ENCODE measurements at regions not wholly inside any gene's neighbourhood (a gene's known extent, or its start where the extent isn't known, plus 50 kb on each side); places are given as distances from the start of the nearest gene placed in this dataset.

- H3K27me3 ChIP-seq (ENCODE audit: control insufficient read depth, low read length) = no peaks in the 10 kb centered on the region
Measured at GRCh38 chr1:193658081-193658480, 471.7 kb upstream of the B3GALT2 start.

GRCh38 chr1:193657552-193657951 is 471.1 kb upstream of the B3GALT2 start:
- Histone ChIP-seq H3K27me3 (ENCODE audit: control insufficient read depth, low read length) (no peaks in the 10 kb centered on the region), H3K27ac (ENCODE audit: low read depth, low read length) (no peak overlapping the region), H3K4me1 (ENCODE audit: control insufficient read depth, low read length) (no peaks in the 10 kb centered on the region), H3K36me3 (ENCODE audit: control insufficient read depth, low read length) (no peaks in the 10 kb centered on the region), H3K9me2 (replicated peaks; ENCODE audit: control insufficient read depth, low read length) (no peaks in the 10 kb centered on the region), H3K79me2 (ENCODE audit: control insufficient read depth, low read length) (no peaks in the 10 kb centered on the region), H4K20me1 (ENCODE audit: control insufficient read depth, insufficient read depth, low read depth, low read length) (no peaks in the 10 kb centered on the region), H3K4me2 (ENCODE audit: low read length) (no peak overlapping the region), H3K9me3 (ENCODE audit: control insufficient read depth, insufficient read depth, low read length) (peaks cover 6% of the 10 kb centered on the region; the same call in 1 of the 2 replicates), H3K4me3 (ENCODE audit: low read length) (no peak overlapping the region), H3F3A (ENCODE audit: control insufficient read depth, insufficient read depth) (no peaks in the 10 kb centered on the region)
- TF ChIP-seq EZH2phosphoT487 (IDR thresholded peaks at IDR 0.05; ENCODE audit: borderline replicate concordance, low read length) (no peak), CTCF (IDR thresholded peaks at IDR 0.05; ENCODE audit: low read depth, low read length, poor library complexity, severe bottlenecking) (no peak)

More at GRCh38 chr1:193658081-193658480, 471.7 kb upstream of the B3GALT2 start:
- Histone ChIP-seq H3F3A (ENCODE audit: control insufficient read depth, insufficient read depth) (no peaks in the 10 kb centered on the region), H3K79me2 (ENCODE audit: control insufficient read depth, low read length) (no peaks in the 10 kb centered on the region), H3K9me2 (replicated peaks; ENCODE audit: control insufficient read depth, low read length) (no peaks in the 10 kb centered on the region), H3K4me3 (ENCODE audit: low read length) (no peak overlapping the region), H3K9me3 (ENCODE audit: control insufficient read depth, insufficient read depth, low read length) (peaks cover 6% of the 10 kb centered on the region; the same call in 1 of the 2 replicates), H3K36me3 (ENCODE audit: control insufficient read depth, low read length) (no peaks in the 10 kb centered on the region), H3K27ac (ENCODE audit: low read depth, low read length) (no peak overlapping the region), H4K20me1 (ENCODE audit: control insufficient read depth, insufficient read depth, low read depth, low read length) (no peaks in the 10 kb centered on the region), H3K4me2 (ENCODE audit: low read length) (no peak overlapping the region), H3K4me1 (ENCODE audit: control insufficient read depth, low read length) (no peaks in the 10 kb centered on the region)
- TF ChIP-seq CTCF (IDR thresholded peaks at IDR 0.05; ENCODE audit: low read depth, low read length, poor library complexity, severe bottlenecking) (no peak), EZH2phosphoT487 (IDR thresholded peaks at IDR 0.05; ENCODE audit: borderline replicate concordance, low read length) (no peak)

- H3K9me3 ChIP-seq (ENCODE audit: control insufficient read depth, insufficient read depth, low read length) = peaks cover 6% of the 10 kb centered on the region; the same call in 1 of the 2 replicates
- H3K4me1 ChIP-seq (ENCODE audit: control insufficient read depth, low read length) = no peaks in the 10 kb centered on the region
- H3K9me2 ChIP-seq (replicated peaks; ENCODE audit: control insufficient read depth, low read length) = no peaks in the 10 kb centered on the region
- no peaks in the 10 kb centered on the region for H3K79me2 ChIP-seq (ENCODE audit: control insufficient read depth, low read length)
- TF ChIP-seq EZH2phosphoT487 (IDR thresholded peaks at IDR 0.05; ENCODE audit: borderline replicate concordance, low read length) = no peak
- no peak for TF ChIP-seq CTCF (IDR thresholded peaks at IDR 0.05; ENCODE audit: low read depth, low read length, poor library complexity, severe bottlenecking)
- H3F3A ChIP-seq (ENCODE audit: control insufficient read depth, insufficient read depth) = no peaks in the 10 kb centered on the region
- H3K4me2 ChIP-seq (ENCODE audit: low read length) = no peak overlapping the region
- no peaks in the 10 kb centered on the region for H3K36me3 ChIP-seq (ENCODE audit: control insufficient read depth, low read length)
- H4K20me1 ChIP-seq (ENCODE audit: control insufficient read depth, insufficient read depth, low read depth, low read length) = no peaks in the 10 kb centered on the region
- no peak overlapping the region for H3K27ac ChIP-seq (ENCODE audit: low read depth, low read length)
- H3K27me3 ChIP-seq (ENCODE audit: control insufficient read depth, low read length) = no peaks in the 10 kb centered on the region
- H3K4me3 ChIP-seq (ENCODE audit: low read length) = no peak overlapping the region
Measured at GRCh38 chr1:193656841-193657240, 470.4 kb upstream of the B3GALT2 start.
